Neural crest cell (in vitro differentiated cells): ENCODE measurements at regions not wholly inside any gene's neighbourhood (a gene's known extent, or its start where the extent isn't known, plus 50 kb on each side); places are given as distances from the start of the nearest gene placed in this dataset.
A peak's percentile ranks its signal among the peaks of the same experiment; 100 is the strongest.

ENCODE experiments used
- DNase-seq: peaks from one replicate; pipeline ENCODE4 v3.0.0; 2021; ENCODE audit warnings: low read depth, mixed read lengths, low spot score
- H3K27ac Mint-ChIP-seq: one replicate; pipeline ENCODE4 v1.8.0; 2021; ENCODE audit warnings: mild to moderate bottlenecking, mixed read lengths; ENCODE audit not compliant: unreplicated experiment
- H3K27me3 Mint-ChIP-seq: 2 replicates; pipeline ENCODE4 v1.8.0; 2021; ENCODE audit warnings: low read depth, mild to moderate bottlenecking, mixed read lengths
- H3K36me3 Mint-ChIP-seq: 2 replicates; pipeline ENCODE4 v1.8.0; 2021; ENCODE audit warnings: low read depth, mild to moderate bottlenecking, mixed read lengths
- H3K4me1 Mint-ChIP-seq: 2 replicates; pipeline ENCODE4 v1.8.0; 2021; ENCODE audit warnings: mixed read lengths
- H3K4me3 Mint-ChIP-seq: one replicate; pipeline ENCODE4 v1.8.0; 2021; ENCODE audit warnings: mild to moderate bottlenecking, mixed read lengths
- H3K9me3 Mint-ChIP-seq: 2 replicates; pipeline ENCODE4 v1.8.0; 2021; ENCODE audit warnings: mixed read lengths
- CTCF ChIP-seq: fragments of 200-600 bp; sonication (generic); conservative IDR thresholded peaks from 2 replicates; pipeline ENCODE4 v1.5.0; 2021; ENCODE audit warnings: antibody characterized with exemption, mild to moderate bottlenecking

DNA sequence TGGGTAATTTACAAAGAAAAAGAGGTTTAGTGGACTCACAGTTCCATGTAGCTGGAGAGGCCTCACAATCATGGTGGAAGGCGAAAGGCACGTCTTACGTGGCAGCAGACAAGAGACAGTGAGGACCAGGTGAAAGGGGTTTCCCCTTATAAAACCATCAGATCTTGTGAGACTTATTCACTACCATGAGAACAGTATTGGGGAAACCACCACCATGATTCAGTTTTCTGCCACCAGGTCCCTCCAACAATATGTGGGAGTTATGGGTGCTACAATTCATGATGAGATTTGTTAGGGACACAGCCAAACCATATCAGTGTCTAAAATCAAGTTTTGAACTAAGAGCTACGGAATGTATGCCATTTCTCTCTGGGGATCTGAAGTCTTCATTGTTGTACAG lies 354.8 kb upstream of the C2CD4B start:
- no peak overlapping the region for H3K27ac Mint-ChIP-seq
- H3K4me3 Mint-ChIP-seq = no peak overlapping the region
- no peaks in the 10 kb centered on the region for H3K9me3 Mint-ChIP-seq
- H3K4me1 Mint-ChIP-seq = peaks cover 7% of the 10 kb centered on the region
- H3K27me3 Mint-ChIP-seq = no peaks in the 10 kb centered on the region
- no peak for DNase-seq
- TF ChIP-seq CTCF = no peak
- no peaks in the 10 kb centered on the region for H3K36me3 Mint-ChIP-seq

GRCh38 chr15:62520887-62521286 lies 355.8 kb upstream of the C2CD4B start:
- Mint-ChIP-seq H3K4me3 (no peak overlapping the region), H3K9me3 (no peaks in the 10 kb centered on the region), H3K4me1 (peaks cover 7% of the 10 kb centered on the region), H3K27ac (peak overlapping the region; percentile 21), H3K36me3 (no peaks in the 10 kb centered on the region), H3K27me3 (no peaks in the 10 kb centered on the region)
- no peak for TF ChIP-seq CTCF
- DNase-seq = no peak

GRCh38 chr15:62521396-62521795 lies 356.3 kb upstream of the C2CD4B start:
- no peak overlapping the region for H3K4me3 Mint-ChIP-seq
- no peak for TF ChIP-seq CTCF
- H3K36me3 Mint-ChIP-seq = no peaks in the 10 kb centered on the region
- DNase-seq = no peak
- no peaks in the 10 kb centered on the region for H3K27me3 Mint-ChIP-seq
- peaks cover 7% of the 10 kb centered on the region for H3K4me1 Mint-ChIP-seq
- H3K27ac Mint-ChIP-seq = peak overlapping the region; percentile 21
- no peaks in the 10 kb centered on the region for H3K9me3 Mint-ChIP-seq

DNA sequence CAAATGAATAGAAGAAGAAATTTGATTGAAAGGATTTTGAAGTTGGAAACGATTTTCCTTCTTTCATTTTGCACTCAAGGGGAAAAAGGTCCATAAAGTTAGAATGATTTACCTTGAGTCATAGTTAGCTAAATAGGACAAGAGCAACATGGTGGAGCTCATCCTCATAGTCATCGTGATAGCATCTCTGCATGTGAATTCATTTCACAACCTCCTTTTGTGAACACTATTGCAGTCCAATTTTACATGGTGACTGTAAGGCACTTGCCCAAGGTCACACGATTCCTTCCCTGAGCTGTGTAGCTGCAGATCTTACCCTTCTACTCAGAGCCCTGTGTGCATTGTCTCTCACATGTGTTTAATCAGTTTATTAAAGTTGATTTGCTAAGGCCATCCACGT lies 359.8 kb upstream of the C2CD4B start:
- no peak for TF ChIP-seq CTCF
- Mint-ChIP-seq H3K4me1 (peaks cover 7% of the 10 kb centered on the region), H3K27me3 (no peaks in the 10 kb centered on the region), H3K36me3 (no peaks in the 10 kb centered on the region), H3K9me3 (no peaks in the 10 kb centered on the region), H3K27ac (no peak overlapping the region), H3K4me3 (no peak overlapping the region)
- DNase-seq = no peak

- DNase-seq = no peak
- H3K9me3 Mint-ChIP-seq = no peaks in the 10 kb centered on the region
- H3K27ac Mint-ChIP-seq = no peak overlapping the region
- no peak overlapping the region for H3K4me3 Mint-ChIP-seq
- no peaks in the 10 kb centered on the region for H3K27me3 Mint-ChIP-seq
- H3K4me1 Mint-ChIP-seq = no peaks in the 10 kb centered on the region
- TF ChIP-seq CTCF = no peak
- no peaks in the 10 kb centered on the region for H3K36me3 Mint-ChIP-seq
Measured at GRCh38 chr15:62527387-62527786, 362.3 kb upstream of the C2CD4B start.

- Mint-ChIP-seq H3K9me3 (no peaks in the 10 kb centered on the region), H3K27ac (peak overlapping the region; percentile 48), H3K27me3 (no peaks in the 10 kb centered on the region), H3K4me1 (no peaks in the 10 kb centered on the region), H3K36me3 (no peaks in the 10 kb centered on the region), H3K4me3 (no peak overlapping the region)
- no peak for DNase-seq
- TF ChIP-seq CTCF = no peak
Measured at GRCh38 chr15:62528505-62528904, 363.4 kb upstream of the C2CD4B start.
